Glomerular endothelial cell (primary cell): ENCODE measurements at regions not wholly inside any gene's neighbourhood (a gene's known extent, or its start where the extent isn't known, plus 50 kb on each side); places are given as distances from the start of the nearest gene placed in this dataset.

Source experiments
- DNase-seq: peaks from one replicate; pipeline ENCODE4 v3.0.0-alpha.2; 2011; ENCODE audit warnings: low read depth, low spot score; ENCODE audit errors: extremely low read depth

- no peak for DNase-seq
Measured at GRCh38 chr13:58151452-58151851, 519.9 kb downstream of the PCDH17 start.

GRCh38 chr13:58160980-58161379 lies 529.4 kb downstream of the PCDH17 start:
- no peak for DNase-seq

GRCh38 chr13:58165617-58166016 lies 534.1 kb downstream of the PCDH17 start:
- no peak for DNase-seq

GRCh38 chr13:58181111-58181510 lies 549.6 kb downstream of the PCDH17 start:
- no peak for DNase-seq

- no peak for DNase-seq
Measured at GRCh38 chr13:58187881-58188280, 556.3 kb downstream of the PCDH17 start.

GRCh38 chr13:58190577-58190976 lies 559.0 kb downstream of the PCDH17 start:
- no peak for DNase-seq

- no peak for DNase-seq
Measured at GRCh38 chr13:58191754-58192153, 560.2 kb downstream of the PCDH17 start.

- no peak for DNase-seq
Measured at GRCh38 chr13:58202099-58202498, 570.6 kb downstream of the PCDH17 start.

- DNase-seq = no peak
Measured at GRCh38 chr13:58207501-58207900, 576.0 kb downstream of the PCDH17 start.

GRCh38 chr13:58235454-58235853 lies 603.9 kb downstream of the PCDH17 start:
- no peak for DNase-seq

- DNase-seq = no peak
Measured at GRCh38 chr13:58238972-58239773, 607.6 kb downstream of the PCDH17 start.

- DNase-seq = no peak
Measured at GRCh38 chr13:58239774-58240268, 608.3 kb downstream of the PCDH17 start.

- no peak for DNase-seq
Measured at GRCh38 chr13:58247080-58247479, 615.5 kb downstream of the PCDH17 start.

GRCh38 chr13:58254943-58255342 lies 623.4 kb downstream of the PCDH17 start:
- no peak for DNase-seq

GRCh38 chr13:58266271-58266670 lies 634.7 kb downstream of the PCDH17 start:
- DNase-seq = no peak

- DNase-seq = no peak
Measured at GRCh38 chr13:58298556-58299135, 667.1 kb downstream of the PCDH17 start.

- DNase-seq = no peak
Measured at GRCh38 chr13:58300224-58300623, 668.7 kb downstream of the PCDH17 start.

- no peak for DNase-seq
Measured at GRCh38 chr13:58300974-58301681, 669.6 kb downstream of the PCDH17 start.

GRCh38 chr13:58302349-58302748 lies 670.8 kb downstream of the PCDH17 start:
- DNase-seq = no peak

- no peak for DNase-seq
Measured at GRCh38 chr13:58306062-58306461, 674.5 kb downstream of the PCDH17 start.

- DNase-seq = no peak
Measured at GRCh38 chr13:58313219-58313618, 681.7 kb downstream of the PCDH17 start.
